ENCODE measurements at regions not wholly inside any gene's neighbourhood (a gene's known extent, or its start where the extent isn't known, plus 50 kb on each side); places are given as distances from the start of the nearest gene placed in this dataset.

DNA sequence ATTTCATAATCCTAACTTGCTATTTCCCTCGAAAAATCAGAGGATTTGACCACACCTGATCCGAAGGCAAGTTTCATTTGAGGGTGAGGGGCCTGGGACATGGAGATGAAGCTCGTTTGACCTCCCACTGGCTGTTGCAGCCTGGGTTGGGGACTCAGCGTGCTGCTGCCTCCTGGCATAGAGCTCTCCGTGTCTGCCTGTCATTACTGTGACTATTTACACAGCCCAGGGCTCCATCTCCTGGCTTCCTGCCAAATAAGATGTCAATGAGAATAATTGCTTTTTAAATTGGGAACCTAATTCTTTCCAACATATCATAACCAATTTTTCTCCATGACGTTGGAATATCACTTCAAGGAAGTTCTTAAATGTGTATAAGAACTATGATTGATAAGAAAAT is 139.3 kb upstream of the COBL start:
- TF ChIP-seq, protein P1, sequence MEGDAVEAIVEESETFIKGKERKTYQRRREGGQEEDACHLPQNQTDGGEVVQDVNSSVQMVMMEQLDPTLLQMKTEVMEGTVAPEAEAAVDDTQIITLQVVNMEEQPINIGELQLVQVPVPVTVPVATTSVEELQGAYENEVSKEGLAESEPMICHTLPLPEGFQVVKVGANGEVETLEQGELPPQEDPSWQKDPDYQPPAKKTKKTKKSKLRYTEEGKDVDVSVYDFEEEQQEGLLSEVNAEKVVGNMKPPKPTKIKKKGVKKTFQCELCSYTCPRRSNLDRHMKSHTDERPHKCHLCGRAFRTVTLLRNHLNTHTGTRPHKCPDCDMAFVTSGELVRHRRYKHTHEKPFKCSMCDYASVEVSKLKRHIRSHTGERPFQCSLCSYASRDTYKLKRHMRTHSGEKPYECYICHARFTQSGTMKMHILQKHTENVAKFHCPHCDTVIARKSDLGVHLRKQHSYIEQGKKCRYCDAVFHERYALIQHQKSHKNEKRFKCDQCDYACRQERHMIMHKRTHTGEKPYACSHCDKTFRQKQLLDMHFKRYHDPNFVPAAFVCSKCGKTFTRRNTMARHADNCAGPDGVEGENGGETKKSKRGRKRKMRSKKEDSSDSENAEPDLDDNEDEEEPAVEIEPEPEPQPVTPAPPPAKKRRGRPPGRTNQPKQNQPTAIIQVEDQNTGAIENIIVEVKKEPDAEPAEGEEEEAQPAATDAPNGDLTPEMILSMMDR (IDR thresholded peaks at IDR 0.05): no peak
- no peak for TF ChIP-seq POLR2A (IDR thresholded peaks at IDR 0.05)

Measured in thyroid gland (tissue), 4 donors.